K562 (cell line): ENCODE measurements at regions not wholly inside any gene's neighbourhood (a gene's known extent, or its start where the extent isn't known, plus 50 kb on each side); places are given as distances from the start of the nearest gene placed in this dataset.
A peak's percentile ranks its signal among the peaks of the same experiment; 100 is the strongest.

Experiments
- ATAC-seq: fragments of 200-7000 bp; cut with Tn5 transposase; 3 replicates; pipeline ENCODE4 v1.9.1; 2020; ENCODE audit warnings: moderate library complexity
- BruUV-seq: library from RNA; stranded (reverse); fragments of 400-500 nt; replicated peaks from 2 replicates; lab custom pipeline; 2021; lab: Mats Ljungman, UMichigan
- CTCF ChIA-PET: fragments of 300-600 bp; formaldehyde crosslinking; extraction: SDS; loops from one replicate; lab custom pipeline; 2021; ENCODE audit warnings: low intra/inter-chr PET ratio; lab: Yijun Ruan, JAX
- POLR2A ChIA-PET: fragments of 300-600, 350-650 bp; sonication (Branson Sonifier 250); formaldehyde crosslinking; extraction: SDS; loops from one replicate; lab custom pipeline; 2021; ENCODE audit warnings: antibody characterized with exemption, inconsistent platforms; lab: Yijun Ruan, JAX
- DNase-seq, 4 experiments: peaks; one replicate each; pipeline versions ENCODE4 v3.0.0 to v3.0.0-alpha.2; 2011 to 2018; ENCODE audit warnings: low spot score in 3 of 4, mixed read lengths in 3 of 4; ENCODE audit errors: extremely low read depth in 1 of 4
- FAIRE-seq: peaks from 2 replicates; lab custom pipeline; 2011; peaks lifted over from hg19 to GRCh38; lab: Jason Lieb, UNC
- H2AFZ ChIP-seq: 2 replicates; pipeline ENCODE4 v1.6.0; 2011; ENCODE audit warnings: low read depth, low read length, control low read depth, inconsistent platforms
- H3K27ac ChIP-seq: fragments of 200-600 bp; 3 replicates; pipeline ENCODE4 v1.8.0; 2011; ENCODE audit warnings: low read depth, mild to moderate bottlenecking, control low read depth, inconsistent platforms, low read length, moderate library complexity, mixed read lengths; ENCODE audit errors: extremely low read depth
- H3K27me3 ChIP-seq, 2 experiments: fragments of 300-600 bp in 1 of 2; 2 replicates in 1 of 2; 3 replicates in 1 of 2; pipeline versions ENCODE4 v1.6.0 to v1.8.0; 2011; ENCODE audit warnings: inconsistent platforms in 2 of 2, low read length in 2 of 2, mild to moderate bottlenecking in 1 of 2, mixed read lengths in 1 of 2, moderate library complexity in 1 of 2; ENCODE audit not compliant: control insufficient read depth in 2 of 2, insufficient read depth in 2 of 2
- H3K36me3 ChIP-seq: fragments of 300-600 bp; 3 replicates; pipeline ENCODE4 v1.8.0; 2011; ENCODE audit warnings: mild to moderate bottlenecking, low read length, inconsistent platforms; ENCODE audit not compliant: control insufficient read depth, insufficient read depth
- H3K4me1 ChIP-seq, 2 experiments: fragments of 200-600 bp in 1 of 2; replicated peaks in 1 of 2; 2 replicates in 1 of 2; 3 replicates in 1 of 2; pipeline versions ENCODE4 v1.5.1 to v1.8.0; 2011; ENCODE audit warnings: inconsistent platforms in 2 of 2, low read length in 2 of 2, mild to moderate bottlenecking in 1 of 2, mixed read lengths in 1 of 2, moderate library complexity in 1 of 2; ENCODE audit not compliant: control insufficient read depth in 2 of 2, insufficient read depth in 2 of 2
- H3K4me2 ChIP-seq: 2 replicates; pipeline ENCODE4 v1.6.1; 2011; ENCODE audit warnings: low read length, control low read depth, inconsistent platforms, mixed read lengths; ENCODE audit not compliant: insufficient read depth
- H3K4me3 ChIP-seq: fragments of 200-600 bp; sonication (generic), shearing (Covaris generic); 2 replicates; pipeline ENCODE4 v1.5.1; 2016; ENCODE audit warnings: control low read depth, inconsistent platforms
- H3K79me2 ChIP-seq: fragments of 200-600 bp; 3 replicates; pipeline ENCODE4 v1.8.0; 2011; ENCODE audit warnings: low read length, inconsistent platforms; ENCODE audit not compliant: control insufficient read depth, insufficient read depth
- H3K9ac ChIP-seq, 2 experiments: 2 replicates each; pipeline versions ENCODE4 v1.6.0 to v1.6.1; 2011; ENCODE audit warnings: low read depth in 2 of 2, low read length in 2 of 2, control low read depth in 1 of 2, inconsistent platforms in 1 of 2, mild to moderate bottlenecking in 1 of 2, mixed read lengths in 1 of 2; ENCODE audit not compliant: insufficient read depth in 1 of 2
- H3K9me1 ChIP-seq: one replicate; pipeline ENCODE4 v1.6.0; 2011; ENCODE audit warnings: inconsistent platforms, mild to moderate bottlenecking, low read length, moderate library complexity; ENCODE audit not compliant: control insufficient read depth, insufficient read depth
- H3K9me3 ChIP-seq: replicated peaks from 2 replicates; pipeline ENCODE4 v1.5.1; 2011; ENCODE audit warnings: low read depth, low read length, inconsistent platforms; ENCODE audit not compliant: control insufficient read depth, insufficient read depth
- H4K20me1 ChIP-seq: replicated peaks from 2 replicates; pipeline ENCODE4 v1.6.1; 2011; ENCODE audit warnings: low read length, inconsistent platforms, mixed read lengths; ENCODE audit not compliant: control insufficient read depth, insufficient read depth
- CTCF ChIP-seq, 3 experiments: IDR thresholded peaks in 2 of 3; conservative IDR thresholded peaks in 1 of 3; 2 replicates each; pipeline ENCODE4 v1.5.1; 2011 to 2012; ENCODE audit warnings: low read length in 3 of 3, mild to moderate bottlenecking in 3 of 3, control low read depth in 2 of 3, improper control_type of control experiment in 1 of 3, inconsistent platforms in 1 of 3, low read depth in 1 of 3, mixed read lengths in 1 of 3, moderate library complexity in 1 of 3; ENCODE audit not compliant: insufficient read depth in 2 of 3
- ETS1 ChIP-seq: conservative IDR thresholded peaks from 2 replicates; pipeline ENCODE4 v1.6.1; 2011; ENCODE audit warnings: low read depth, mild to moderate bottlenecking, low read length; ENCODE audit not compliant: control insufficient read depth
- ETV6 ChIP-seq, 3 experiments: fragments of 150-350 bp in 1 of 3; sonication (generic) in 1 of 3; formaldehyde crosslinking in 1 of 3; IDR thresholded peaks; 2 replicates each; pipeline versions ENCODE4 v1.6.1 to v1.8.0; 2014 to 2022; ENCODE audit warnings: borderline replicate concordance in 2 of 3, low read depth in 2 of 3, antibody characterized with exemption in 1 of 3, low read length in 1 of 3, mild to moderate bottlenecking in 1 of 3, missing genetic modification reagents in 1 of 3
- HNRNPK ChIP-seq: fragments of 200-400 bp; formaldehyde crosslinking; IDR thresholded peaks from one replicate; pipeline ENCODE4 v1.6.1; 2018; ENCODE audit warnings: mild to moderate bottlenecking, low read depth, low read length; ENCODE audit not compliant: poor library complexity, severe bottlenecking
- KLF6 ChIP-seq: fragments of 250-450 bp; sonication (Bioruptor Pico); IDR thresholded peaks from 2 replicates; pipeline ENCODE4 v1.4.0; 2020; ENCODE audit warnings: mild to moderate bottlenecking, moderate library complexity, borderline replicate concordance
- NFXL1 ChIP-seq: fragments of 450-650 bp; formaldehyde crosslinking; IDR thresholded peaks from 2 replicates; pipeline ENCODE4 v1.4.0; 2021; ENCODE audit warnings: mild to moderate bottlenecking
- RAD21 ChIP-seq, 2 experiments: fragments of 250-450 bp in 1 of 2; fragments of 450-650 bp in 1 of 2; sonication (Bioruptor Pico) in 1 of 2; formaldehyde crosslinking in 1 of 2; IDR thresholded peaks in 1 of 2; conservative IDR thresholded peaks in 1 of 2; 2 replicates each; pipeline versions ENCODE4 v1.4.0 to v1.8.0; 2020 to 2022; ENCODE audit warnings: mild to moderate bottlenecking in 2 of 2, moderate library complexity in 1 of 2
- SIX5 ChIP-seq, 2 experiments: IDR thresholded peaks; 2 replicates each; pipeline ENCODE4 v1.6.1; 2011; ENCODE audit warnings: low read length in 2 of 2, borderline replicate concordance in 1 of 2, low read depth in 1 of 2, mild to moderate bottlenecking in 1 of 2, moderate library complexity in 1 of 2; ENCODE audit not compliant: insufficient read depth in 1 of 2
- TOE1 ChIP-seq, 2 experiments: fragments of 450-650 bp in 1 of 2; sonication (generic) in 1 of 2; formaldehyde crosslinking in 1 of 2; IDR thresholded peaks; 2 replicates each; pipeline versions ENCODE4 v1.7.1 to v1.8.0; 2016 to 2022; ENCODE audit warnings: borderline replicate concordance in 2 of 2, mild to moderate bottlenecking in 2 of 2, antibody characterized with exemption in 1 of 2, inconsistent platforms in 1 of 2, low read depth in 1 of 2, missing genetic modification reagents in 1 of 2, moderate library complexity in 1 of 2
- ZBTB1 ChIP-seq: sonication (generic); formaldehyde crosslinking; IDR thresholded peaks from 2 replicates; pipeline ENCODE4 v1.8.1; 2023; ENCODE audit warnings: missing genetic modification reagents, low read depth, mild to moderate bottlenecking, borderline replicate concordance
- ZBTB8A ChIP-seq: fragments of 450-650 bp; IDR thresholded peaks from 2 replicates; pipeline ENCODE4 v1.6.1; 2018; ENCODE audit warnings: mild to moderate bottlenecking, moderate library complexity; ENCODE audit not compliant: partially characterized antibody
- ZEB2 ChIP-seq: fragments of 450-650 bp; IDR thresholded peaks from 2 replicates; pipeline ENCODE4 v1.6.1; 2016
- ZFP30 ChIP-seq: fragments of 250-450 bp; sonication (Bioruptor Pico); IDR thresholded peaks from 2 replicates; pipeline ENCODE4 v1.8.0; 2022; ENCODE audit warnings: moderate library complexity, mild to moderate bottlenecking, inconsistent platforms, borderline replicate concordance
- WGBS: fragments of 100-300 bp; shearing (Covaris generic); methylation state at CpG from one replicate; pipeline ENCODE4 v1.1.6; 2016; ENCODE audit warnings: low coverage, mixed read lengths; ENCODE audit not compliant: insufficient coverage; ENCODE audit errors: missing lambda C conversion rate; 5-methylcytosine and 5-hydroxymethylcytosine counted together
- in situ Hi-C: fragments of 300-500 bp; cut with MboI; formaldehyde crosslinking; loops from 4 replicates; pipeline ENCODE4 v1.15.0; 2018; ENCODE audit warnings: inconsistent platforms, mixed read lengths
- intact Hi-C: fragments of 100-400 bp; cut with micrococcal nuclease; formaldehyde crosslinking; loops from 2 replicates; pipeline ENCODE4 v1.14.2; 2022

GRCh38 chr5:67494186-67494855 is 297.7 kb upstream of the CD180 start (continued):
- TF ChIP-seq ZFP30, result no peak
- no peak for TF ChIP-seq ETV6 (IDR thresholded peaks at IDR 0.05; ENCODE audit: borderline replicate concordance in 1 of 2, low read depth in 2 of 2, low read length in 1 of 2)
- no peak for TF ChIP-seq ETV6 (CRISPR knock-in tag; IDR thresholded peaks at IDR 0.05; ENCODE audit: borderline replicate concordance)
- no peak for TF ChIP-seq NFXL1 (CRISPR knock-in tag)
- TF ChIP-seq HNRNPK, result no peak
- TF ChIP-seq ZBTB8A, result no peak
- TF ChIP-seq KLF6 (CRISPR knock-in tag), result no peak
- no peak for TF ChIP-seq ZBTB1 (CRISPR knock-in tag)
- TF ChIP-seq SIX5 (IDR thresholded peaks at IDR 0.05; ENCODE audit: borderline replicate concordance in 1 of 2, insufficient read depth in 1 of 2, low read depth in 1 of 2, low read length in 2 of 2), result no peak
- TF ChIP-seq ZEB2, result no peak
- TF ChIP-seq TOE1 (IDR thresholded peaks at IDR 0.05; ENCODE audit: borderline replicate concordance), result no peak
- TF ChIP-seq TOE1 (CRISPR knock-in tag; IDR thresholded peaks at IDR 0.05; ENCODE audit: borderline replicate concordance, low read depth), result no peak

GRCh38 chr5:67493676-67494075 is 297.1 kb upstream of the CD180 start:
- DNase-seq (peak in 2 of 4 experiments; percentile 9 to 27), ATAC-seq (peak; percentile 63; the same call in 1 of the 3 replicates), FAIRE-seq (peak; percentile 44)
- Histone ChIP-seq H4K20me1 (no peaks in the 10 kb centered on the region), H3K27me3 (no peaks in the 10 kb centered on the region), H3K9ac (no peak overlapping the region), H3K36me3 (no peaks in the 10 kb centered on the region), H3K4me2 (no peak overlapping the region), H3K9me1 (no peaks in the 10 kb centered on the region), H3K9me3 (no peaks in the 10 kb centered on the region), H3K79me2 (no peaks in the 10 kb centered on the region), H3K27ac (no peak overlapping the region), H2AFZ (no peak overlapping the region), H3K4me3 (no peak overlapping the region), H3K4me1 (no peaks in the 10 kb centered on the region)
- in situ Hi-C loops, result no loop called here
- TF ChIP-seq ETS1, result no peak
- peak in 1 of 3 experiments; percentile 29; a peak in 1 of 6 replicates for TF ChIP-seq CTCF (IDR thresholded peaks at IDR 0.05 in 2 of 3, conservative IDR thresholded peaks at IDR 0.05 in 1 of 3; ENCODE audit: insufficient read depth in 2 of 3, low read depth in 1 of 3, low read length in 3 of 3)
- TF ChIP-seq RAD21 (CRISPR knock-in tag; conservative IDR thresholded peaks at IDR 0.05 in 1 of 2, IDR thresholded peaks at IDR 0.05 in 1 of 2), result peak; percentile 15 to 38; a peak in 2 of 4 replicates
- BruUV-seq, result no TSS peak
- 0% methylated on average over 2 of the region's 2 CpGs for WGBS
- ChIA-PET POLR2A (no interaction called here), CTCF (no interaction called here)
- intact Hi-C loops, result loop anchor here (5.0 kb wide), 1 partner anchor 759 kb away; no protein-coding TSS in a partner anchor
